Amniotic stem cell (primary cell): ENCODE measurements at regions not wholly inside any gene's neighbourhood (a gene's known extent, or its start where the extent isn't known, plus 50 kb on each side); places are given as distances from the start of the nearest gene placed in this dataset.

Source experiments
- DNase-seq: peaks from one replicate; lab custom pipeline; 2025; lab: John Stamatoyannopoulos, UW

DNA sequence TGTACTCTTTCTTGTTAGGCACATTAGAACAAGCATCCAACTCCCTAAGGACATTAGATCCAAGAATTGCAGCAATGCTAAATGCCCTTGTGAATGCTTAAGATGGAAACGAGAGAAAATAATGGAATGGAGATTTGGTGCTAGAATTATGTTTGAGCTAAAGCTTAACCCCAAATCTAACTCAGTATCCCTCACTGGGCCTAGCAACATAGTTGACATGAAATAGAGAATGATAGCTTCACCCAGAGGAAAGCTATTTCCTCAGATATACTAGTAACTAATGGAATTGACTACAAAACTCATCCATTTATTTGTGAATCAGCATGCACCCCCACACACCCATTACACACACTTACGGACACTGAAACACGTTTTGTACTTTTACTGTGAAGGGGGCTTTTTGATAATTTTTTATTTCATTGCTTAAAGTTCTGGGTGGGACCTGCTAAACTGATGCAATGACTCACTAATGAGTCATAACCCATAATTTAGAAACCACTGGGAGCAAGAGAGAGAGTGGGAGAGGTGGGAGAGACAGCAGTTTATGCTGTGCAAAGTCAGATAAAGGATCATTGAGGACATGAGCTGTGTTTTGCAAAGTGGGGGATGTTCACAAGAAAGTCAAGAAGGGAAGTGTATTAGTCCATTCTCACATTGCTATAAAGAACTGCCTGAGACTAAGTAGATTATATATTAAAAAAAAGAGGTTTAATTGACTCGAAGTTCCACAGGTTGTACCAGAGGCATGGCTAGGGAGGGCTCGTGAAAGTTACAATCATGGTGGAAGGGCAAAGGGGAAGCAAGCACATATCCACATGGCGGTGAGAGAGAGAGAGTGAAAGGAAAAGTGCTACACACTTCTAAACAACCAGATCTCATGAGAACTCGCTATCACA lies 382.7 kb downstream of the SFMBT2 start:
- DNase-seq, result no peak

DNA sequence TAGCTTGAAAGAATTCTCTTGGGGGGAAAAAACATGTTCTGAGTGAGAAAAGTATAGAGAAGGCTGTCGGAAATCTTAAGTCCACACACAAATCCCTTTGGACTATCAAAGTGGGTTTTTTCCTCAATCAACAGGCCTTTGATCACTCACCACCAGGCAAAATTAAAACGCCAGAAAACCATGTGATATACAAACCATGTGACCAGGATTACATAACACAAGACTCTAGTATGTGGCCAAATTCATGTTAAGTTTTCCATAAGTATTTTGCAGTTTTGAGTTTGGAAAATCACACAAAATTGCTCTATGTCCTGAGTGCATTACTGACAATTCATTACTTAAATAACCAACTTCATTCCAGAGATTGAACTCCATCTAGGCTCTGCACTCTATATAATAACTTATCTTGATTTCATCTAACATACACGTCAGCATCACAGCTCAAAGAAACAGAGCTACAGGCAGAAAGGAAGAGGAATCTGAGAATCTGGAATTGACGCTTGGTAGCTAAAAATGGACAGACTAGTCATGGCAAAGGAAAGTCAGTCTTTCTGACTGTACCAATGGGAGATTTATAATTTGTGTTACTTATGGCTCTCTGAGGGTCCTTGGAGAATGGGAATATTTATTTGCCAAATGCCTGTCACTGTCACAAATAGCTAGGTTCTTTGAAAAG lies 383.5 kb downstream of the SFMBT2 start:
- no peak for DNase-seq

DNA sequence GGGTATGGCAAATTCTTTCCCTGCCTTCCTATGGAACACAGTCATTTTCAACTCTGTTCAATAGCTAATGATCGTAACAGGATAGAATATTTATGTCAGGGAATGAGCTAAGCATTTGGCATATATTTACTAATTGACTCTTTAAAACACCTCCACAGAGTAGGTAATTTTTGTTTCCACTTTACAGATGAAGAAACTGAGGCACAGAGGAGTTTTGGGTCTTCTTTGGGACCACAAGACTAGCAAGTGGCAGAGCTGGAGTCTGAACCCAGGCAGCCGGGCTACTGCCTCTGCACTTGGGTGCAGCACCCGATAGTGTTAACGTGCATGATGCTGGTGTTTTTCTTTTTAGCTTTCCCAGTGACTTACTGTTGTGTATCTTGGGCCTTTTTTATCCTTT lies 384.0 kb downstream of the SFMBT2 start:
- no peak for DNase-seq

DNA sequence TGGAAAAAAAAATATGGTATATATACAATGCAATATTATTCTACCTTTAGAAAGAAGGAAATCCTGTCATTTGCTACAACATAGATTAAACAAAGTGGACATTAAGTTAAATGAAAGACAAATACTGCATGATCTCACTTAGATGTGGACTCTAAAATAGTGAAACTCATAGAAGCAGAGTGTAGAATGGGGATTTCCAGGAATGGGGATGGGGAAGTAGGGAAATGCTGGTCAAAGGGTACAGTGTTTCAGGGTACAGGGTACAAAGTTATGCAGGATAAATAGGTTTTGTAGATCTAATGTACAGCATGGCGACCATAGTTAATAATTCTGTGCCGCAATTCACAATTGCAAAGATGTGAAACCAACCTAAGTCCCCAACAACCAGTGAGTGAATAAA lies 385.5 kb downstream of the SFMBT2 start:
- DNase-seq, result no peak

DNA sequence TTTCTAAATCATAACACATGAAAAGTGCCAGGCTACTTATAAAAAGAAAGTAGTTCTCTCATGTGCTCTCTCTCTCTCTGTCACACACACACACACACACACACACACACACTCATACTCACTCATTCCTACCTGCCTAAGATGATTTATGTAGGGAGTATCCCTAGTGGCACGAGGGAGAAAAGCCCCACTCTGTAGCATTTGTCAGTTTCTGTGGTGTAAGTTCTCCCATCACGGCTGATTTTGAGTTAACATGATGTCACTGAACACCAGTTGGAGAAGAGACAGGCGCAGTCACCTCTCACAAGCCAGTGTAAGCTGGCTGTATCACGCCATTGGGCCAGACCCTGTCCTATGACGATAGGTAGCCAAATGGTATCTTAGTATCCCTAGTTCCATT lies 395.4 kb downstream of the SFMBT2 start:
- no peak for DNase-seq

DNA sequence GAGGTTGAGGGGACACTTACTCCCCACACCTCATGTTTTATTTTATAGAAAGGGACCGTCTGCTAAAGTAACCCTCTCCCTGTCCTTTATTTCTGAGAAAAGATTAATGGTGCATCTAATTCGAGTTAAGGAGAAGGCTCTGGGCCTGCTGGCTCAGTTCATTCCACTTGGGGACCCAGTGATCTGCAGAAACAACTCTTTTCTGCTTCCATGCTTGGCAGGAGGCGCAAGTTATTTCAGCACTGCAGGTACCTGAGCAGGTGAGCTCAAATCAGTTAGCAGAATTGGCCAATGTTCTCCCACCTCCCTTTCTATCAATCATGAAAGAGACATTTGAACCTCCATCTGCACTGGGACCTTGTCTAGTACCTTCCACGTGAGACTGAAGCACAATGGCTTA lies 396.1 kb downstream of the SFMBT2 start:
- DNase-seq, result no peak

DNA sequence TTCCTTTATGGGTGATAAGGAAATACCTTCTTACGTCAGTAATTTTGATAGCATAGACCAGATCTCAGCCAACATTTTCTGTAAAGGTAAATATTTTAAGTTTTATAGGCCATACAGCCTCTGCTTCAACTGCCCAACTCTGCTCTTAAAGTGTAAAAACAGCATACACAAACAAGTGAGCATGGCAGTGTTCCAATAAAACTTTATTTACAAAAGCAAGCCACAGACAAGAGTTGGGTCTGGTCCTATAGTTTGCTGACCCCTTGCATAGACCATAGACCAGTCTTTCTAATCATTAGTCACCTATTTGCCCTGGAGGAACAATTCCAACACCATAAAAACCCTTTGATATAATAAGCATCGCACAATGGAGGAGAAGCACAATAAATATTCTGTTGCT lies 398.8 kb downstream of the SFMBT2 start:
- no peak for DNase-seq

DNA sequence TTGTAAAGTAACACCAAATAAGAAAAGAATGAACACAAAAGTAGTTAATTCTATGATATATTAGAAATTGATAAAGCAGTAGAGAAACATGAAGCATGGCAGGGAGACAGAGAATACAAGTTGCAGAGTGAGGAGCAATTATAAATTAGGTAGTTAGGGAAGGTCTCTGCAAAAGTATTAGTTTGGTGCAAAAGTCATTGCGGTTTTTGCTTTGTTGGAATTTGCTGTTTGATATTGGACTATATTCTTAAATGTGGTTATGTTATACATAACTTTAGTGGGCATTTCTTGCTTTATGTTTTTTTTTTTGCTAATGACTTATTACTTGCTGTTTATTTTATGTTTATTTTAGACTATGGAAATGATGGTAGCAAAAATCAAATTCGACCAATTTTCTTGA lies 402.2 kb downstream of the SFMBT2 start:
- no peak for DNase-seq

DNA sequence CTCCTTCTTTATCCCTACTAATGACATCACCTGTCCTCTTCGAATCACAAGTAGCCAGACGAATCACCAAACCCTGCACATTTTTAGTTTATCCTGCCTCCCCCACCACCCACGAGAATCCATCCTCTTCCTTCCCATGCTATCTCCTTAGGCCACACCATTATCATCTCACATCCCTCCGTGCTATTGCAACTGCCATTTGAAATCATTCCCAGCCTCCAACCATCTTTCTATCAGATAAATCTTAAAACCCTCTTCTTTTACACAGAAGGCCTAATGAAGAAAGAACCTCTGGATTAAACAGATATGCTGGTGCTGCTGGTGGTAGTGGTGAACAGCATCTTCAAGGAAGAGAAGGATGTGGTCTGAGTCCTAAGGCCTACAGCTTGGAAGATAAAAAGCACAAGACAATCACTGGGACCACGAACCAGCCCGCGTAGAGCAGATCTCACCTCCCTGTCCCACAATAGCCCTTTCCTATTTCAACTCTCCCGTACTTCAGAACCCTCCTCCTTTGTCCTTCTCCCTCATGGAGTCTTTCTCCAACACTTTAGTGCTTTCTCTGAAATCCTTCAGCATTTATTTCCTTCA lies 403.1 kb downstream of the SFMBT2 start:
- DNase-seq, result no peak

DNA sequence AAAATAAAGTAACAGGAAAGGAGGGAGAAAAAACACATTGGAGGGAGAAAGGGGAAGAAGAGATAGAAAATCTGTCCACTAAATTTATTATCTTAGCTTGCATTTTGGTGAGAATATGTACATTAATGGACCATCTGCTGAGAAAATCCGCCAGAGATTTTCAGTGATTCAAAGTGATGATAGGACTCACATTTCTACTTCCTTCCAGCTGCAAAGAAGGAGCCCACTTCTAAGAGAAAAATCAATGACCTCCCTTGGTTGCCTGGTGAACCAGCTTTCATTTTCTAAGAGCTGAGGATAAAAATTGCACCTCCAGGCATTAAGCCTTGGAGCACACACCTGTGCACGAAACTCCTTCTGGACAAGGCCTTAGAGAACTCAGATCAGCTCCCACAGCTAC lies 404.3 kb downstream of the SFMBT2 start:
- no peak for DNase-seq

DNA sequence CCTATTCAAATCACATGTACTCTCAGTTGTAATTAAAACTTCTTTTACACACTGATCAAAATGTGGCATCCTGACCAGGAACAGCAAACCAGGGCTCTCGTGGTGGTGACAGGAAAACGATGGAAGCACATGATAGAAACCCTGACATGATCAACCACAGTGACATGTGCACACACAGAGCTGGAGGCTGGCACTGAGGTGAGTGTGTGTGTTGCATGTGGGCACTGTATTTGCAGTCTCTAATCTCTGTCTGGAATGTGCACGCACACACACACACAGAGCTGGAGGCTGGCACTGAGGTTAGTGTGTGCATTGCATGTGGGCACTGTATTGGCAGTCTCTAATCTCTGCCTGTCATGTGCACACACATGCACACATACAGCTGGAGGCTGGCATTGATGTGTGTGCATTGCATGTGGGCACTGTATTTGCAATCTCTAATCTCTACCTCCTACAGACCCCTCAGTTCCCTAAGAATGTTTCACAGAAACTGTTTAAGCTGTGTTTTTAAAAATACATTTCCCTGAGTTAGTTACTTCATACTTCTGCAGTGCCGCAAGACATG lies 406.9 kb downstream of the SFMBT2 start:
- no peak for DNase-seq

DNA sequence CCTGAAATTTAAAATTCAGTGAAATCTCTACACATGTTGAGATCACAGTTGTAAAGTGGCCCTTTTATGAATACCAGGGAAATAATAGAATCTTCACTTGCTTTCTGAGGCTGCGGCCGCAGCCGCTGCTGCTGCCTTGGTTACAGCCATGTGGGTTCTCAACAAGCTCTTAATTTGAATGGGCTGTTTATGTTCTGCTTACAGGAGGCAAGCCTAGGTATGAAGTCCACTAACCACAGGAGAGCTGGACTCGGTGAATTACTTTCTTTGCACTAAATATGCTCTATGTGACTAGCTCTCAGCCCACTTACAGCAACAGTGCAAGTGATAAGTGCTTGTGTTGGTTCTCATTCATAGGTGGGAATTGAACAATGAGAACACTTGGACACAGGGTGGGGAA lies 410.8 kb downstream of the SFMBT2 start:
- no peak for DNase-seq

DNA sequence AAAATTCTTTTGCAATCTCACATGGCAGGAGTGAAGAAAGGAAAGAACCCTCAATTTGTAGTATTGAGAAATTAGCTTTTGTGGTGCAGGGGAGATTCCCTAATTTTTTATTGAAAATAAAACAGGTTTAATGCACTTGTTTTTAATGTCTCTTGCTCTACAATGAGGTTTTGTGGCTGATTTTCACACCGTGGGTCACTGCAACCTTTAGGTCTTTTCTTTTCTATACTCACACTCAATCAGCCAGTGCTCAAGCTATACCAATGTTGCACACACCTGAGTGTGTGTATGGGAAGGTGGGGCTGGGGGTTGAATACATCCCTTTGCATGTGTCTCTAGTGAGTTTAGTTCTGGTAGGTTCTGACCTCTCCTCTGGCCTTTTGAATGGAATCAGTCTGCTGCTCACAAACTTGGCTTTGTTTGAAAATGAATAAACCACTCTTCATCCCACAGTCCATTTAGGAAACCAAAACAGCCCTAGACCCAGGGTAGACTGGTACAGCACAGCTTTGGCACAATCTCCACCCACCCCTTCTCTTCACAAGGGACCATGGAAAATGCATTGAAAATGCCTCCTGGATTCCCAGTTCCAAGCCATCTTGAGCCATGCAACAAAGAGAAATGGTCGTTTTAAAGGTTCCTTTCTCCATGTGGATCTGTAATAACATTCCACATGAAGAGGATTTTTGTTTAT lies 411.5 kb downstream of the SFMBT2 start:
- no peak for DNase-seq

DNA sequence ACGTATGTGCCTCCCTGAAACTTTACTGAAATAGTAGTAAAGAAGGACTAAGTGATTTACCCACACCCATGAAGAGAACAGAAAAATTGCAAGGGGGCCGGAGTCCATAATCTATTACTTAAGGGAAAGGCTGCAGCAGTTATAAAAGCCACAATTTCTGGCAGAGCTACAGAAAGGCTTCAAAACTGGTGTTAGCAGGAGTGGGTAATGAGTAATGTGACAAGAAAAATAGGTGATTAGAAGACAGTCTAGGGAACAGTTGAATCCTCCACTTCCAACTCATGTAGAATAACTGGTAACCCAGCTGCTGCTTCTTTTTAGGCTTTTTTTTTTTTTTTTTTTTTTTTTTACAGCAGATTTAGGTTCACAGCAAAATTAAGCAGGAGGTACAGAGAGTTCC lies 413.3 kb downstream of the SFMBT2 start:
- no peak for DNase-seq

DNA sequence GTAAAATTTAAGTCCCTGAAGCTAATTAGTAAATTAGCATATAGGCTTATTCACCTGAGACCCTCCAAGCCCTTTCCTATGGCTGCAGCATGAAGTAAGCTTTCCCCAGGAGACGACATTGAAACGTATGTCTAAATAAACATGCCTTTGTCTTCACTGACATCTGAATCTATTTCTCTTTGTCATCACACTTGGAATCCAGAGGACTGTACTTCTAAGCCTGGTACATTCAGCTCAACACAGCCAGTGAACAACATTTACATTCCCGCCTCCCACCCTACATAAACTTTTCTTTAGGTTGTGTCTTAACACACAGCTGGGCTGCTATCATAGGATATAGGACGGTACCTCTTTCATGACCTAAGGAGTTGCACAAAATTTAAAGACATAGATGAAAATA lies 414.4 kb downstream of the SFMBT2 start:
- DNase-seq, result no peak

DNA sequence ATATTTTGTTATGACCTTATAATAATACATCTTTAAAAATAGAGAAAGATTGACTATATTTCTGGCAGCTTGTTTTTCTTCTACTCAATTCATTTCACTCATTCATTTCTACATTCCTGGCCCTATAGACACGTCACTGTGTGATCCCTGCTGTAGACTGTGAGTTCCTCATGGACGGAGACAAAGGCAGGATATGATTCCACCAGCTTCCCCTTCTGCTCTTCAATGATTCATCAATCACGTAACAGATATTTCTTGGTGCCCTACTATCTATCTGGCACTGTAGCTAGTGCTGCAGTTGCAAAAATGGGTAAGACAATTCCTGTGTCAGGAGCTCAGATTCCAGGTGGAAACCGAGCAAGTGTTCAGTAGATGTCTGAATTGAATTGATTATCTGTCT lies 415.0 kb downstream of the SFMBT2 start:
- DNase-seq, result no peak

DNA sequence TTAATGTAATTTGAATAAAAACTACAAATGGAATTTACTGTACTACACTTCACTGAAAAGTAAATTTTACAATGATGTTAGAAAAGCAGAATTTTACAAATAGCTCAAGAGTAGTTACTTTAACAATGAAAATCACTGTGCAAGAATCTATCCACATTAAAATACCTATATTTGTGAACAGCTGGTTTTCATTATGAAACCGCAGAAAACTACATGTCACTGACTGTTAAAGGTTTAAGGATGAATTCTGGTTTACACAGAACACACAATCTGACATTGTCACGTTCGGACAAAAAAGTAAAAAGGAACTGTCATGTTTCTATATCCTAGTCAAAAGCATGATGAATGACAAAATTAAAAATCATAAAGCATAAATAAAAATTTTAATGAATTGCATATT lies 415.3 kb upstream of the PRKCQ start:
- DNase-seq, result no peak

DNA sequence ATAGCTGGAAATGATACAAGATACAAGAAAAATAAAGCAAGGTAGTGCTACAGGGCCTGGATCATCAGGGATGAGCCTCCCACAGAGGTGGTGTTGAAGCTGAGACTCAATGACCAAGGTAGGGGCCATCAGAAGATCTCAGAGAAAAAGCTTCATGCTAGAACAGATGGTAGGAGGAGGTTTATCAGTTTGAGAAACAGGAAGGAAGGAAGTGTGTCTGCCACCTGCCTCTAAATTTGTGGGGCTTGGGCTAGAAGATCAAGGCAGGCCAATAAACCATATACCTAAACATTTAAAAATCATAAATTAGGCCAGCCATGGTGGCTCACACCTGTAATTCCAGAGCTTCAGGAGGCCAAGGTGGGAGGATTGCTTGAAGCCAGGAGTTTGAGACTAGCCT lies 410.8 kb upstream of the PRKCQ start:
- no peak for DNase-seq

DNA sequence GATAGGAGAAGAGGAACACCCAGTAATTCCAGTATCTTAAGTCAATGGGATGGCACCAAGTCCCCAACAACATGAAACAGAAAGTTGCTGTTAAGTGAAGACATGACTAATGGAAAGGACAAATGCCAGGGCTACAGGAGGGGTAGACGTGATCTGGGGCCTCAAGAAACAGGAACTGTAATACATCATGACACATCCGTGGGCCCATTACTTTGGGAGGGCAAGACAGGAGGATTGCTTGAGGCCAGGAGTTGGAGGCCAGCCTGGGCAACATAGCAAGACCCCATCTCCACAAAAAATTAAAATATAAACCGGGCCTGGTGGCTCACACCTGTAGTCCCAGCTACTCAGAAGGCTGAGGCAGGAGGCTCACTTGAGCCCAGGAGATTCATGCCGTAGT lies 408.6 kb upstream of the PRKCQ start:
- no peak for DNase-seq

DNA sequence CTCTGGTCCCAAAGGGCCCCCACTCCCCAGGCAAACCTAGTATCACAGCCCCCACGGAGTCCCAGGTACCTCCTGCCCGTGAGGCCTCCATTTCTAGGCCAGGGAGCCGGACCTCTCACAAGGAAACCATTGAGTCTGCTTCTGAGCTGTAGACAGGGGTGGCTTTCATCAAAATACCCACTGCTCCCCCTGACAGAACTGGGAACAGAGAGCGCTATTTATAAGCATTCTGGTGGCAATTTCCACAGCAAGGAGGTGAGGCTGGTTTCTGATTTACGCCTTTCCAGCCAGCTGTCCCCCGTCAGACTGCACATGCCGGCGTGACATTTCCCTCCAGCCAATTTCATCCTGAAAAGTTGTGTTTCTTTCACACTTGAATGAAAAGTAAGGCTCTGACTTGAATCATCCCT lies 407.5 kb upstream of the PRKCQ start:
- no peak for DNase-seq

DNA sequence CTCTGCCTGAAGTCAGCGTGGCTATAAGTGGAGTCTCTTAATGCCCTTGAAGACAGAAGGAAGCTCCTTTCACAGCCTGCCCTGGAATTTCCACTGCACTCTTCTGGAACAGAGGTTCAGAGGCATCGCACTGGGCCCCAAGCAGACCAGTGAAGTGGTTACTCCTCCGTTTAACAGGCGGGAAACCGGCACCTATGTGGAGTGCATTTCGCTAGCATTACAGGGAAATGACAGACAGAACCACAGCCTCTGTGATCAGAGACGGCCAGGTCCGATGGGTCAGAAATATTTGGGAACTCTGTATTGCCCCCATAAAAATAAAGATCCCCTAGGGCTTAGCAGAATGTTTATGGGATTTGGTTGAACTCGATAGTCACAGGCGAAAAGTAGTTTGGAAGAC lies 406.9 kb upstream of the PRKCQ start:
- no peak for DNase-seq

DNA sequence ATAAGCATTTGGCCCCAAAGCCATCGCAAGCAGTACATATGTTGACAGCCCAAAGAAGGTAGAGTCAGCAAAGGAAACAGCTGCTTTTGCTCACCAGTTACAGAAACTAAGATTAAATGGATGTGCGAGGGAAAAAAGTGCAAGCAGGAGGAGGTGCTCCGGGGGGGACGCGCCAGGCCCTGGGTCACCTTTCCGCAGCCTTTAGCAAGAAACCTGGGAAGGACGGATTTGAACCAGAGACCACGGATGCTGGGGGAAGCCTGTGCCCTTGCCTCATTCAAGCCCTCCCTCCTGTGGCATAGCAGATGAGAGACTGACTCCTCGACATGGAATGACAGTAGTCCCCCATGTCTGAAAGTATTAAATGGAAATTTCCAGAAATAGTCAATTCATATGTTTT lies 405.6 kb upstream of the PRKCQ start:
- DNase-seq, result no peak
